ENCODE measurements at regions not wholly inside any gene's neighbourhood (a gene's known extent, or its start where the extent isn't known, plus 50 kb on each side); places are given as distances from the start of the nearest gene placed in this dataset.

DNA sequence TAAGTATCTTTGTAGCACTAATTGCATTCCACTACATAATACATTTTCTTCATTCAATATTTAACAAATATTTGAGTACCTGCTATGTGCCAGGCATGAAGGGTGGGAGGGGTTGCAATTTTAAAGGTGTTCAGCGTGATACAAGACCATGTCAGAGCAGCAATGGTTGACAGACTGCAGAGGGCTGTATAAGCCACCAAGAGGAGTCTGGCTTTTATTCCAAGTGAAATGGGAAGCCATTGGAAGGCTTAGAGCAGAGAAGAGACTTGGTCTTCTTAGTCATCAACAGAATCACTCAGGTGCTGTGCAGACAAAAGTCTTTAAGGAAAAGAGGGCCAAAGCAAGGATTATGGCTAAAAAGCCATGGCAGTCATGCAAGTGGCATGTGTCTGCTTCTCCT, 360.8 kb upstream of the ARID1B start:
- no peak overlapping the region for H3K4me3 ChIP-seq (ENCODE audit: low read depth, low read length)
- H3K9me3 ChIP-seq (ENCODE audit: control insufficient read depth, insufficient read depth, low read depth, low read length) = peaks cover under 1% of the 10 kb centered on the region
- H3K36me3 ChIP-seq (ENCODE audit: control insufficient read depth, insufficient read depth, low read length) = no peaks in the 10 kb centered on the region
- H3K27ac ChIP-seq (ENCODE audit: low read depth, low read length) = no peak overlapping the region
- H3K4me1 ChIP-seq (ENCODE audit: control insufficient read depth, insufficient read depth, low read length) = no peaks in the 10 kb centered on the region
- no peaks in the 10 kb centered on the region for H3K27me3 ChIP-seq (ENCODE audit: control insufficient read depth, insufficient read depth, low read length)
- H3K9ac ChIP-seq (ENCODE audit: low read length) = no peak overlapping the region

DNA sequence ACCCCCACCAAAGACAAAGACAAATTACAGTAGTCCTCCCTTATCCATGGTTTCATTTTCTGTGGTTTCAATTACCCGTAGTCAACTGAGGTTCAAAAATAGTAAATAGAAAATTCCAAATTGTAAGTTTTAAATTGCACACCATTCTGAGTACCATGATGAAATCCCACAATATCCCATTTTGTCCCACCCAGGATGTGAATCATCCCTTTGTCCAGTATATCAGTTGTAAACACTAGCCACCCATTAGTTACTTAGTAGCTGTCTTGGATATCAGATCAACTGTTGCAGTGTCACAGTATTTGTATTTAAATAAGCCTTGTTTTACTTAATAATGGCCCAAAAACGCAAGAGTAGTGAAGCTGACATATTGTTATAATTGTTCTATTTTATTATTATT, 364.0 kb upstream of the ARID1B start:
- no peaks in the 10 kb centered on the region for H3K9me3 ChIP-seq (ENCODE audit: control insufficient read depth, insufficient read depth, low read depth, low read length)
- no peaks in the 10 kb centered on the region for H3K36me3 ChIP-seq (ENCODE audit: control insufficient read depth, insufficient read depth, low read length)
- no peaks in the 10 kb centered on the region for H3K27me3 ChIP-seq (ENCODE audit: control insufficient read depth, insufficient read depth, low read length)
- no peak overlapping the region for H3K4me3 ChIP-seq (ENCODE audit: low read depth, low read length)
- H3K4me1 ChIP-seq (ENCODE audit: control insufficient read depth, insufficient read depth, low read length) = no peaks in the 10 kb centered on the region
- H3K9ac ChIP-seq (ENCODE audit: low read length) = no peak overlapping the region
- no peak overlapping the region for H3K27ac ChIP-seq (ENCODE audit: low read depth, low read length)

DNA sequence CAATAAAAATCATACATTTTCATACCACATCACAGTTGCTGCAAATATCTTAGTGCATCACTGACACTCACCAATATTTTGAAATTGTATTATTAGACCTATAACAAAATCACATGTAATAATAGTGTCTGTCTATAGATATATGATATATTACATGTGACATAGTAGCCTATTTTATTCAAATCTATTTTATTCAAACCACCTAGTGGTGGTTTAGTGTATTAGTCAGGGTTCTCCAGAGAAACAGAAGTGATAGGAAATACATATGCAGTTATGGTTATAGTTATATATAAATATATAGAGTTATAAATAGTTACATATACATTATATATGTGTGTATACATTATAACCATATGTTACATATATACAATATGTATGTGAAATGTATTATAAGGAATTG, 366.5 kb upstream of the ARID1B start:
- H3K9me3 ChIP-seq (ENCODE audit: control insufficient read depth, insufficient read depth, low read depth, low read length) = no peaks in the 10 kb centered on the region
- H3K27ac ChIP-seq (ENCODE audit: low read depth, low read length) = no peak overlapping the region
- H3K27me3 ChIP-seq (ENCODE audit: control insufficient read depth, insufficient read depth, low read length) = no peaks in the 10 kb centered on the region
- H3K36me3 ChIP-seq (ENCODE audit: control insufficient read depth, insufficient read depth, low read length) = no peaks in the 10 kb centered on the region
- H3K4me1 ChIP-seq (ENCODE audit: control insufficient read depth, insufficient read depth, low read length) = no peaks in the 10 kb centered on the region
- no peak overlapping the region for H3K9ac ChIP-seq (ENCODE audit: low read length)
- no peak overlapping the region for H3K4me3 ChIP-seq (ENCODE audit: low read depth, low read length)

DNA sequence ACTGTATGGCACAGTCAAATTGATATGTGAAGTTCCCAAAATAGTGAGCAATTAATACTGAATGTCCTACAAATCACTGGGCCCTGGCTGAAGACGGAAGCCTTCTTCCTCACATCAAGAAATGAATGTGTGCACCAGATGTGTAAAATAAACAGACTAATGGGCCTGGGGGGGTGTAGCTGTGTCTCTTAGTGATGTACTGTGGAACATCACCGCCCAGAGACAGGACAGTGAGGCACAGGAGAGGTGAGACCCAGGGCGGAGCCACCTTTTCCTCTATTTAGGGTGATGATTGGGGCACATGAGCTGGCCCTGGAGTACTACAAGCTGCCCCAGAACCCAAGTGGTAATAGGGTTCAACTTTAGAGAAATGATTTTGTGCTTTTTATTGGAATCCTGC, 368.5 kb upstream of the ARID1B start:
- Histone ChIP-seq H3K27ac (ENCODE audit: low read depth, low read length) (no peak overlapping the region), H3K9me3 (ENCODE audit: control insufficient read depth, insufficient read depth, low read depth, low read length) (no peaks in the 10 kb centered on the region), H3K36me3 (ENCODE audit: control insufficient read depth, insufficient read depth, low read length) (no peaks in the 10 kb centered on the region), H3K9ac (ENCODE audit: low read length) (no peak overlapping the region), H3K4me3 (ENCODE audit: low read depth, low read length) (no peak overlapping the region), H3K4me1 (ENCODE audit: control insufficient read depth, insufficient read depth, low read length) (no peaks in the 10 kb centered on the region), H3K27me3 (ENCODE audit: control insufficient read depth, insufficient read depth, low read length) (no peaks in the 10 kb centered on the region)

DNA sequence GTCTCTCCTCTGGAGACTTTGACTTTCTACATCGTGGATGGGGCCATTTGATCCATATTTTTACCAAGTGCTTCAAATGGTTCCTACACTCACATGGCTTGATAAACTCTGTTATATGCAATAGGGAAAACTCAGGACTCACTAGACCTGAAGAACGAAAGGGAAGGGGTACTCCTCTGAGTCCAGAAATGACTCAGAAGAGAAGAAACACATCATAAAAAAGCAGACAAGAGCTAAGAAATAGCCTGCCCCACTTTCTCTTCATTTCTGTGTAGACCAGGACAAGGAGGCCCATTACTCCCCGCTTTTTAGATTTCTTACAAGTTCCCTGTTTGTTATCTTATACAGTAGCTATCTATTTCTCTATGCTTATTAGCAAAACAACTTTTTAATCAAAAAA, 369.8 kb upstream of the ARID1B start:
- no peak overlapping the region for H3K4me3 ChIP-seq (ENCODE audit: low read depth, low read length)
- H3K27me3 ChIP-seq (ENCODE audit: control insufficient read depth, insufficient read depth, low read length) = no peaks in the 10 kb centered on the region
- H3K4me1 ChIP-seq (ENCODE audit: control insufficient read depth, insufficient read depth, low read length) = no peaks in the 10 kb centered on the region
- no peak overlapping the region for H3K9ac ChIP-seq (ENCODE audit: low read length)
- H3K9me3 ChIP-seq (ENCODE audit: control insufficient read depth, insufficient read depth, low read depth, low read length) = no peaks in the 10 kb centered on the region
- no peak overlapping the region for H3K27ac ChIP-seq (ENCODE audit: low read depth, low read length)
- H3K36me3 ChIP-seq (ENCODE audit: control insufficient read depth, insufficient read depth, low read length) = no peaks in the 10 kb centered on the region

DNA sequence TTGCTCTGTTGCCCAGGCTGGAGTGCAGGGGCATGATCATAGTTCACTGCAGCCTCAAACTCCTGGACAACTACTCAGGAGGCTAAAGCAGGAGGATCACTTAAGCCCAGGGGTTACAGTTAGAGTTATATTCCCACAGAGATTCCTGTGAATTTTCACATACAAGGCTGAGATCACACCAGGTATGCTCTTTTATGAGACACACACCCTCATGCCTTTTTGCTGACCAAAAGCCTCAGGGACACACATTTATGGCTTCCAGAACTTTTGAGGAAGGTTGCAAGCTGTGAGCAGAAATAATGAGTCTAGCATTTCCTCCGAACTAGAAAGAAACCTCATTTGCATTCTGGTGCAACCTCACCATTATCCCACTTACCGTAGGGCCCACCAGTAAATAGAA, 370.5 kb upstream of the ARID1B start:
- no peaks in the 10 kb centered on the region for H3K9me3 ChIP-seq (ENCODE audit: control insufficient read depth, insufficient read depth, low read depth, low read length)
- H3K9ac ChIP-seq (ENCODE audit: low read length) = no peak overlapping the region
- no peak overlapping the region for H3K27ac ChIP-seq (ENCODE audit: low read depth, low read length)
- H3K27me3 ChIP-seq (ENCODE audit: control insufficient read depth, insufficient read depth, low read length) = no peaks in the 10 kb centered on the region
- no peak overlapping the region for H3K4me3 ChIP-seq (ENCODE audit: low read depth, low read length)
- no peaks in the 10 kb centered on the region for H3K4me1 ChIP-seq (ENCODE audit: control insufficient read depth, insufficient read depth, low read length)
- no peaks in the 10 kb centered on the region for H3K36me3 ChIP-seq (ENCODE audit: control insufficient read depth, insufficient read depth, low read length)

DNA sequence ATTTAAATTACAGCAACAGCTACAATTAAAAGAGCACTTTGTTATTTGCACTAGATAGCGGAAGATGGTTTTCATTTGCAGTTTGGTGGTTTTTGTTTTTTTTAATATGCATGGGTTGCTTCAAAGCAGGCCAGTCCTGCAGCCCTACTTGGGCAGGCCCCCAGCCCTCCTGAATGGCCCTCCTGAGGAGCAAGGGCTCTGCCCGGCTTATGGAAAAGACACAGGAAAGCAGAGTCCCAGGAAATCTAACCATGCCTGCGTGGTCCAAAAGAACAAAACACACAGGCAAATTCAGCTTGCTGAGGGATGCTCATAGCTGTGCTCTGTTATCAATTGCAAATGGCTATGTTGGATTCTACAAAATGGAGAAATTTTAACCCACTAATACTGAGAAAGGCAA, 371.1 kb upstream of the ARID1B start:
- H3K9ac ChIP-seq (ENCODE audit: low read length) = no peak overlapping the region
- no peak overlapping the region for H3K27ac ChIP-seq (ENCODE audit: low read depth, low read length)
- H3K4me3 ChIP-seq (ENCODE audit: low read depth, low read length) = no peak overlapping the region
- no peaks in the 10 kb centered on the region for H3K4me1 ChIP-seq (ENCODE audit: control insufficient read depth, insufficient read depth, low read length)
- no peaks in the 10 kb centered on the region for H3K9me3 ChIP-seq (ENCODE audit: control insufficient read depth, insufficient read depth, low read depth, low read length)
- no peaks in the 10 kb centered on the region for H3K27me3 ChIP-seq (ENCODE audit: control insufficient read depth, insufficient read depth, low read length)
- no peaks in the 10 kb centered on the region for H3K36me3 ChIP-seq (ENCODE audit: control insufficient read depth, insufficient read depth, low read length)

DNA sequence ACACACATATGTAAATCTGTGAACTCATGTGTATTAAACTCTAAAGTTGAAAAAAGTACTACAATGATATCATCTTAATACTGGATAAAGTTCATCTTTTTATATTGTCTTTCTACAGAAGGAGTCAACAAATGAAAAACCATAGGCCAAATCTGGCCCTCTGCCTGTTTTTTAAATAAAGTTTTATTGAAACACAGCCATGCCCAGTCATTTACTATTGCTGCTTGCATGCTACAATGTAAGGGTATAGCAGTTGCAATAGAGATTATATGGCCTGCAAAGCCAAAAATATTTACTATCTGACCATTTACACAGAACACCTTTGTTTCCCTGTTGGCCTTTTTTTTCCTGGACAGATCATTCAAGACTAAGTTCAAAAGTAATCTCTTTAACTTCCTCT, 374.6 kb upstream of the ARID1B start:
- no peaks in the 10 kb centered on the region for H3K36me3 ChIP-seq (ENCODE audit: control insufficient read depth, insufficient read depth, low read length)
- no peak overlapping the region for H3K27ac ChIP-seq (ENCODE audit: low read depth, low read length)
- no peaks in the 10 kb centered on the region for H3K9me3 ChIP-seq (ENCODE audit: control insufficient read depth, insufficient read depth, low read depth, low read length)
- H3K9ac ChIP-seq (ENCODE audit: low read length) = no peak overlapping the region
- no peaks in the 10 kb centered on the region for H3K27me3 ChIP-seq (ENCODE audit: control insufficient read depth, insufficient read depth, low read length)
- H3K4me3 ChIP-seq (ENCODE audit: low read depth, low read length) = no peak overlapping the region
- H3K4me1 ChIP-seq (ENCODE audit: control insufficient read depth, insufficient read depth, low read length) = no peaks in the 10 kb centered on the region

DNA sequence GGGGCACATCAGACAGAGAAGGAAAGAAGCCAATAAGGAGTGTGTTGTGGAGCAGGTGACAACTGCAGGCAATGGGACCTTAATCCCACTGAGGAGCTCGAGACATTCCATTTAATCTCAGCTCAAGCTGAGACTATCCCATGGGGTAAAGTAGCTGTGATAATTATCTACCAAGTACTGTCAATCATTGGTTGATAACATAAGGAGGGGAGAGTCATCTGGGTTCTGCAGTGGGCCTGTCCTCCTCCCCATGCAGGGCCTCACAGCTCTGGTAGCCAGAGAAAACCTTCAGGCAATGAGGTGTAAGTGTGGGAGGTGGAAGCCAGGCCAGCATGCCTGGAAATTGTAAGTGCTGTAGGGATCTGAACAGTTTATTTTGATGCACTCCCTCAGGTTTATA, 375.0 kb upstream of the ARID1B start:
- H3K9ac ChIP-seq (ENCODE audit: low read length) = no peak overlapping the region
- no peak overlapping the region for H3K27ac ChIP-seq (ENCODE audit: low read depth, low read length)
- no peaks in the 10 kb centered on the region for H3K9me3 ChIP-seq (ENCODE audit: control insufficient read depth, insufficient read depth, low read depth, low read length)
- no peak overlapping the region for H3K4me3 ChIP-seq (ENCODE audit: low read depth, low read length)
- peaks cover 3% of the 10 kb centered on the region; the same call in 1 of the 2 replicates for H3K4me1 ChIP-seq (ENCODE audit: control insufficient read depth, insufficient read depth, low read length)
- H3K36me3 ChIP-seq (ENCODE audit: control insufficient read depth, insufficient read depth, low read length) = no peaks in the 10 kb centered on the region
- no peaks in the 10 kb centered on the region for H3K27me3 ChIP-seq (ENCODE audit: control insufficient read depth, insufficient read depth, low read length)

DNA sequence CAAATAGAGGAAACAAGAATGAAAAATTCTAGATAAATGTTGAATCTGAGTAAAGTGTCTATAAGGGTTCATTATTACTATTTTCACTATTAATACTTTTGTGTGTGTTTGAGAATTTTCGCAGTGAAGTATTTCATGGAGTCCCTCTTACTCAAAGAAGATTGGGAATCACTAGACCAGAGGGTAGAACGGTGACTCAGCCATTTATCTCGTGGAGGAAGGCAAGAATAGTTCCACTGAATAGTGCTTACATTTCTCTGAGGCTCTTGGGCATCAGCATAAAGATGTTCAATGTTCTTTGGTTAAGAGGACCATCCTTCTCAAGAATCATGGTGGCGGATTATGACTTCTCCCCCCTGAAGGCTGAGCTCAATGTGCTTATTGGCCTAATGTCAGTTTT, 376.7 kb upstream of the ARID1B start:
- no peaks in the 10 kb centered on the region for H3K36me3 ChIP-seq (ENCODE audit: control insufficient read depth, insufficient read depth, low read length)
- H3K27me3 ChIP-seq (ENCODE audit: control insufficient read depth, insufficient read depth, low read length) = no peaks in the 10 kb centered on the region
- no peak overlapping the region for H3K4me3 ChIP-seq (ENCODE audit: low read depth, low read length)
- no peak overlapping the region for H3K27ac ChIP-seq (ENCODE audit: low read depth, low read length)
- no peak overlapping the region for H3K9ac ChIP-seq (ENCODE audit: low read length)
- H3K9me3 ChIP-seq (ENCODE audit: control insufficient read depth, insufficient read depth, low read depth, low read length) = no peaks in the 10 kb centered on the region
- H3K4me1 ChIP-seq (ENCODE audit: control insufficient read depth, insufficient read depth, low read length) = peaks cover 9% of the 10 kb centered on the region

DNA sequence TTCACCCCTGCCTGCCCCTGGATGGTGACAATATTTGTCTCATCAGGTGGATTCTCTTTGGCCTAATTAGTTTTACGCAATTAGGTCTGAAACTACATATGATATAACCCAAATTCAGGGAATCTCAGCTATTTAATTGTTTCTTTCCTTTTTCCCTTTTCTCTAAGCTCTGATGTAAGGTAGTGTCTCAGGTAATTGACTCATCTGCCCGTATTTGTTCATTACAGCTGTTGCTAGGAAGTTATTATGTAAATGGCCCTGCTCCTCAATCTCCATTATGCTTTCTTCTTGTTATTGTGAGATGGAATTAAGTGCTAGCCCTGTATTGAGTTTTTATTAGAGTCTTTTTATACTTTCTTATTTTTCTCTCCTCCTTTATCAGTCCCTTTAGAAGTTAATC, 378.2 kb upstream of the ARID1B start:
- H3K36me3 ChIP-seq (ENCODE audit: control insufficient read depth, insufficient read depth, low read length) = no peaks in the 10 kb centered on the region
- no peak overlapping the region for H3K9ac ChIP-seq (ENCODE audit: low read length)
- no peak overlapping the region for H3K27ac ChIP-seq (ENCODE audit: low read depth, low read length)
- peaks cover 9% of the 10 kb centered on the region for H3K4me1 ChIP-seq (ENCODE audit: control insufficient read depth, insufficient read depth, low read length)
- no peaks in the 10 kb centered on the region for H3K9me3 ChIP-seq (ENCODE audit: control insufficient read depth, insufficient read depth, low read depth, low read length)
- H3K27me3 ChIP-seq (ENCODE audit: control insufficient read depth, insufficient read depth, low read length) = no peaks in the 10 kb centered on the region
- H3K4me3 ChIP-seq (ENCODE audit: low read depth, low read length) = no peak overlapping the region

DNA sequence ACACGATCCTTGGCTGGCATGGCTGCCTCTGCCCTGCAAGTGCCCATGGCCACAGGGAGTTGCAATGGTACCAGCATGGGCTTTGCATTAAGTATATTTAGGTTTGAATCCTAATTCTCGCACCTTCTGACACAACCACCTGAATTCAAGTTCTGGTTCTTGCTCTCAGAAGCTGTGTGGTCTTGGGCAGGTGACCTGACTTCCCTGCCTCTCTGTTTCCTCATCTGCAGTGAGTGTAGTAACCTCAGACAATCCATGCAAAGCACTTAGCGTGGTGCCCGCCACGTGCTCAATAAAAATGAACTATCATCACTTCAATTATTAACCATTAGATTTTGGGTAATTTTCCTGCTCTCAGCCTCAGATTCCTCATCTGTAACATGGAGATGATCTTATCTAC, 378.8 kb upstream of the ARID1B start:
- no peaks in the 10 kb centered on the region for H3K36me3 ChIP-seq (ENCODE audit: control insufficient read depth, insufficient read depth, low read length)
- H3K4me1 ChIP-seq (ENCODE audit: control insufficient read depth, insufficient read depth, low read length) = peaks cover 9% of the 10 kb centered on the region
- no peaks in the 10 kb centered on the region for H3K9me3 ChIP-seq (ENCODE audit: control insufficient read depth, insufficient read depth, low read depth, low read length)
- no peak overlapping the region for H3K27ac ChIP-seq (ENCODE audit: low read depth, low read length)
- H3K4me3 ChIP-seq (ENCODE audit: low read depth, low read length) = no peak overlapping the region
- H3K9ac ChIP-seq (ENCODE audit: low read length) = no peak overlapping the region
- no peaks in the 10 kb centered on the region for H3K27me3 ChIP-seq (ENCODE audit: control insufficient read depth, insufficient read depth, low read length)
